Hematopoietic multipotent progenitor cell treated with erythropoietin and hydrocortisone succinate and interleukin-3 and kit ligand, for 8 days (in vitro differentiated cells): ENCODE measurements at regions not wholly inside any gene's neighbourhood (a gene's known extent, or its start where the extent isn't known, plus 50 kb on each side); places are given as distances from the start of the nearest gene placed in this dataset.
"Not testable (repeated sequence)": the region's sequence is repeated elsewhere in the genome, so short reads cannot be mapped to it uniquely, and the experiment has no call there.

Source experiments
- DNase-seq: peaks from one replicate; pipeline ENCODE4 v3.0.0-alpha.2; 2015

DNA sequence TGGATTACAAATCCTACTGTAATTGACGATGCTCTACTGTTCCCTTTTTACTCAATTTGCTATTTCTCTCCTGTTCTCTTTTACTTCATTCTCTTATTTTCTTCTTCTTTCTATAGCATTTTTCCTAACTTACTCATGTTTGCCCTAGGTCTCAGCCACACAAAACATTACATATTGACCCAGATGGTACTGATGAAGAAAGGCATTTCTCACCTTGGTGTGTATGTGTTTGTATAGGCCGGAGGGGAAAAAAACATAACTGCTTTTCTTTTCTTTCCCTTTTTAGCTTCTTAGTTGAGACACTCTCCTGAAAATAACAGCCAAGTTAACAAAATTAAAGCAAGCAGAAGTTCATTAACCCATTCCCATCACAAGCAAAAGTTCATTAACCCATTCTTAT is 1019.8 kb upstream of the CDH18 start:
- DNase-seq, result no peak

DNA sequence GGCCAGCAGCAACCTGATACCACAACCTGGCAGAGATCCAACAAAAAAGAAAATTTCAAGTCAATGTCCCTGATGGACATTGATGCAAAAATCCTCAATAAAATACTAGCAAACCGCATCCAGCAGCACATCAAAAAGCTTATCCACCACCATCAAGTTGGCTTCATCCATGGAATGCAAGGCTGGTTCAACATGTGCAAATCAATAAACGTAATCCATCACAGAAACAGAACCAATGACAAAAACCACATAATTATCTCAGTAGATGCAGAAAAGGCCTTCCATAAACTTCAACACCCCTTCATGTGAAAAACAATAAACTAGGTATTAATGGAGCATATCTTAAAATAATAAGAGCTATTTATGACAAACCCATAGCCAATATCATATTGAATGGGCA is 1000.9 kb upstream of the CDH18 start:
- DNase-seq, result not testable (repeated sequence)

DNA sequence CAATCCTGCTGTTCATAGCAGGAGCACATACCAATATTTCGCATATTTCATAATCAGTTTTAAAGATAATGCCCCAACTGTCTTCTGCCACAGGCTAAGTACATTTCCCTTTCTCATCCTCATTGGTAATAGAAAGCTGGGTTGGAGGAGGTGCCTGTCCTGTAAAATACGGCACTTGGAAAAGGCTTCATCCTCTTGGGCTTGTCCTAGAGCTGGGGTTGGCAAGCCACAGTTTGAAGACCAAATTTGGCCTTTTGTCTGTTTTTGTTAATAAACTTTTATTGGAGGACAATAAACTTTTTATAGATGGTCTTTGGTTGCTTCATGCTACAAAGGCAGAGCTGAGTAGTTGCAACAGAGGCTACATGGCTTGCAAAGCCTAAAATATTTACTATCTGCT is 997.8 kb upstream of the CDH18 start:
- DNase-seq, result no peak

DNA sequence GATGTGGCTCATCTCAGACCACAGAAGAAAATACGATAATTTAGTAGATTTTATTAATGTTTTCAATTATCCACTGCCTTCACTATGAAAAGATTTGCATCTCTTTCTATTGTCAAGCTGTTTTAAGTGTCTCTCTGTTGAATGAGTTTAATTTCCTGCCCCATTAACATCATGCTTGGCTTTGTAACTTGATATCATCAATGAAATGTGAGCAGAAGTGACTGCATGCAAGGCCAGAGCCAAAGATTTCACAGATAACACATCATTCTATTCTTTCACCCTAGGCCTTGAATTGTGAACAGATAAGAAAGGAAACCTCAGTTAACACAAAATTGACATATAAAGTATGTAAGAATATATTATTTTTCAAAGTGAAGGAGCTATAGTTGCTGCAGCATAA is 986.4 kb upstream of the CDH18 start:
- DNase-seq, result no peak

DNA sequence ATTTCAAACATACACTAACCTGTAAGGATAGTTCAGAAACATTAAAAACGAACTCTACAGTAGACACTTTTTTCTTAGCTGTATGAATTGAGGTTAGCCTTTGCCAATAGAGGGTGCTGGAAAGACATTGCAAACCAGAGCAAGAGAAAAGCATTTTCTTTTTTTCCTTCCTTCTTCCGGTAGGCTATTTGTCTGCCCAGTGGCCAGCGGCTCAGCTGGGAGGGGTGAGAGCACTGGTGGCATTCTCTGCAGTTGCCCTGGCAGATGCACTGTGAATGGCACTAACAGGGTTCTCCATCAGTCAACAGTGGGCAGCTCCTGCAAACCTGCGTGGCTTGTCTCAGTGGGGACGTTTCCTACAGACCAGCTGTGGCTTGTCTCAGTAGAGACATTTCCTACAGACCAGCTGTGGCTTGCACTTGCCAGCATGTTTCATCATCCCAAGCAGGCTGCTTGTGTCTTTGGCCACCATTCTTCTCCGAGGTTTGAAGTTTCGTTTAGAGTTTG is 984.5 kb upstream of the CDH18 start:
- DNase-seq, result no peak

DNA sequence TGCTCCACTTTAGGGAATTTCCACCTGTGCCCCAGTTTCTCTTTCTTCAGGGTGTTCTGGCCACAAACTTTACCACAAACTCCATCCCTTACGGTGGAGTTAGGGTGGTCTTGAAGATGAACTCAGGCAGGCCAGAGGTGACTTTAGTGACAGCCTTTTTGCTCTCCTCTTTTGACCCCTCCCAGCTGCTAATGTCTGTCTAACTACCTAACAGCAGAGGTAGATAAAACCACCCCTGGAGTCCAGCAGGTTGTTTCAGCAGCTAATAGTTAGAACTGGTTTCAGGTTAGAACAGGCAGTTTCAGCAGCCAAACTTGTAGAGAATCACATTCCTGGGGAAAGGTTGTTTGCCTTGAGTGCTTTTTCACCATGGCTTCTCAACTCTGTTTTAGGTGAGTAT is 971.3 kb upstream of the CDH18 start:
- DNase-seq, result no peak

DNA sequence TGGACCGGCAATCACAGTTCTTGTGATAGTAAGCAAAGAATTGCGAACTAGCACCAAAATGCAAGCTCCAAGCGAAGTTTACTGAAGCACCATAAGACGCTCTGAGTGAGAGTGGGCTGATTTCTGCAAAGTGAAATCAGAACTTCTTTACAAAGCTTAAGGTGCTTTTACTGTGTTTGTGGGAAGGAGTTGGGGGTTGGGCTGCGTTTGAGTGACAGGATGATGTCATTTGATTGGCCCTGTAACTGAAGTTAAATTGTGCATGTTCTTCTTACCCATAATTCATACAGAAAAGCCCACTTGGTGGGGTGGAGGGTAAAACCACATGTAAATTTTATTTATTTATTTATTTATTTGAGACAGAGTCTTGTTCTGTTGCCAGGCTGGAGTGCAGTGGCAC is 970.6 kb upstream of the CDH18 start:
- no peak for DNase-seq

DNA sequence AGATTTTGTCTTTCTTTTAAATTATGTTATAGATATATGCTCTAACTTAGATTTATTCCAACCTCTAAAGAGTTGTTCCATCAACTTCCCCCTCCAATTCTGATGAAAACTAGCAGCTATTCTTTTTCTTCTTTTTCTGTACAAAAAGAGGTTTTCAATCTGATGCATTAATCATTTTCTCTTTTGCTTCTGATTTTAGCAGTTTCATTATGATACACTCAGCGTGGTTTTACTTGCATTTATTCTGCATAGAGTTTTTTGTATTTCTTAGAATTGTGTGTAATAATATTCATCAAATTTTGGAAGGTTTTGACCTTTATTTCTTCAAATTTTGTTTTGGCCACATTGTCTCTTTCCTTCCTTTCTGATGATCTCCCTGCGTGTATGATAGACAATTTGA is 968.1 kb upstream of the CDH18 start:
- no peak for DNase-seq

DNA sequence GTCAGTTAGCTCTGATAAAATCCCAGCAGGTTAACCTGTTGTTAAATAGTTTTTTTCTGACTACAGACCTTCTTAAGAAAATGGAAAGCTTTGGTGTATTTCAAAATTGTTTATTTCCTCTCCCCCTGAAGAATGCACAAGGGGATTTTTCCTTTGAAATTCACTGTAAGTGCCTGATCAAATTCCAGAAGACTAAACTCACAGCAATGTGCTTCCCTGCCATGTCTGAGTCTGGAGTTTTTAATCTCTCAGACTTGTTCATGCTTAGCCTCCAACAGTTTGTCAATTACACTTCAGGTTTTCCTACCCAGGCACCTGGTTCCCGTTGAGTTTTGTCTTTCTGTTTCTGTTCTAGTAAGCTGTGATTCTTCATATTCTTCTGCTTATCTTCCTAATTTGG is 961.6 kb upstream of the CDH18 start:
- no peak for DNase-seq

DNA sequence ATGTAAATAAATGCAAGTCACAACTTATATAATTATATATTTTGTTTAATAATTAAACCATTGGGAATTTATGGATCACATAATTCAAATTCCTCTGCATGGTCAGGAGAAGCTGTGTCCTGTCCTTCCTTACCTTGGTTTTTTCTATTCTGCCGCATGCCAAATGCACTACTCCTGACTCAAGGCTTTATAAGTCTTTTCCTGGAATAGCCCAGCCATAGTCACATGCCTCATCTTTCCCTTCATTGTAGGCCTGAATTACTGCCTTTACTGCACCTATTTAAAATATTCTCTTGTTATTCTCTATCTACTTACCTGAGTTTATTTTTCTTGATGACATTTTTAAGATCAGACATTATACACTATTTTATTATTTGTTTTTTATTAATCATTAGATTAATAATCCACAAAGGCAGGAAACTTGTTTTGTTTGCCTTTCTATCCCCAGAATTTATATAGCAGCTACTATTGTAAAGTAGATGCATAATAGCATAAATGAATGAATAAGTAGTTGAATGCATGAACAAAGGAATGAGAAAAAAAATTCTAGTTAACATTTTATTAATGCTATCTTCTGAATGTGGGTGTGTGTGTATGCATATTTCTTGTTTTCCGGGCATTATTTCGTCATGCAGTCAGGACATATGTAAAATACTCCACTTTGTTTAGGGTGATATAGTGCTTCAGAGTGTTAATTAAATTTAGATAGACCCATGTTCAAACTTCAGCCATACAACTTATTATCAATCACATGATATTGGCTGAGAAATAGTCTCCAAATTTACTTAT is 955.4 kb upstream of the CDH18 start:
- DNase-seq, result not testable (repeated sequence)

DNA sequence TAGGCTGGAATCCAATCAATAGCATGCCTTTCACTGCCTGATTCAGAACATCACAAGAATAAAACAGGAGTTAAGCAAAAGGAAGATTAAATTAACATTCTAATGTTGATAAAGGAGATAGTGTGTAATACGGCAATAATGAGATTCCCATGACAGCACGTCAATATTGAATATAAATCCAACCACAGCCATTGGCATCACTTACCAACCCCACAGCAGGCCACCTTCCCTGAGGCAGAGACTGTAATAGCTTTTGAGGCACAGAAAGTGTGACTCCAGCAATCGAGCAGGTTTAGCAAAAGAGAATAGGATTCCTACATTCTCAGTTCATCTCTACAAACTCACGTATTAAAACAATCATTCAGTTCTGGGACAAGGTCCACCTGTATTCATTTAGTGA is 954.6 kb upstream of the CDH18 start:
- not testable (repeated sequence) for DNase-seq

DNA sequence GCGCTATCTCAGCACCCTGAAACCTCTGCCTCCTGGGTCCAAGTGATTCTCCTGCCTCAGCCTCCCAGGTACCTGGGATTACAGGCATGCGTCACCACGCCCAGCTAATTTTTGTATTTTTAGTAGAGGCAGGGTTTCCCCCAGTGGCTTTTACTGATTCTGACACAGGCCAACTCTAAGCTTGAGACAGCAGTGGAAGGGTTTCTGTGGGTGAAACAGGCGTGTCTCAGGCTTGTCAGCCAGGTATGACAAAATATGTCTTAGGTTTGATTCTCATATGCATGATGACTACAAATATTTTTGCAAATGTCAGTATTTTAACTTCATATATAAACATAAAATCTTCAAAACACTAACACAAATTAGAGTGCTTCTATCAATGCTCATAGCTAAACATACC is 952.8 kb upstream of the CDH18 start:
- DNase-seq, result not testable (repeated sequence)

DNA sequence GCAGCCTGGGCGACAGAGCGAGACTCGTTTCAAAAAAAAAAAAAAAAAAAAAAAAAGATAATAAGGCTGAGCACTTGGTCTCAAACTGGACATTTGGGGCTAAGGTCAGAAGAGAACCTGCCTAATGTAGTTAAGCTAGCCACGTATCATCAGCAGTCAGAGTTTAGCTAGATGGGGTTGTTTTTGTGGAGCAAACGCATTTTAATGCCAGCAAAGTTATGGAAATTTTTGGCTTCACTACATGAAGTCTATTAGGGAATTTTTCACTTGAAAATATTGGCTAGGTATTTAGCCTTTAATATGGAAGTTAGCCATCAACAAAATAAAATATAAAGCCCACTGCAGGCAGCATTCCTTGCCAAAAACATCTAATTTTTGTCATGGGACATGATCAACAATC is 902.9 kb upstream of the CDH18 start:
- DNase-seq, result not testable (repeated sequence)

DNA sequence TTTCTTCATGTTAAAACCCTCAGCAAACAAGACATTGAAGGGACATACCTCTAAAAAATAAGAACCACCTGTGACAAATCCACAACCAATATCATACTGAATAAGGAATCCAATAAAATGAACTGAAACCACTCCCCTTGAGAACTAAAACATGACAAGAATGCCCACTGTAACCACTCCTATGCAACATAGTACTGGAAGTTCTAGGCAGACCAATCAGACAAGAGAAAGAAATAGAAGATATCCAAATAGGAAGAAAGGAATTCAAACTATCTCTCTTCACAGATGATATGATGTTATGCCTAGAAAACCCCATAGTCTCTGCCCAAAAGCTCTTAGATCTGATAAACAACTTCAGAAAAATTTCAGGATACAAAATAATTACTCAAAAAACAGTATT is 887.7 kb upstream of the CDH18 start:
- DNase-seq, result not testable (repeated sequence)

DNA sequence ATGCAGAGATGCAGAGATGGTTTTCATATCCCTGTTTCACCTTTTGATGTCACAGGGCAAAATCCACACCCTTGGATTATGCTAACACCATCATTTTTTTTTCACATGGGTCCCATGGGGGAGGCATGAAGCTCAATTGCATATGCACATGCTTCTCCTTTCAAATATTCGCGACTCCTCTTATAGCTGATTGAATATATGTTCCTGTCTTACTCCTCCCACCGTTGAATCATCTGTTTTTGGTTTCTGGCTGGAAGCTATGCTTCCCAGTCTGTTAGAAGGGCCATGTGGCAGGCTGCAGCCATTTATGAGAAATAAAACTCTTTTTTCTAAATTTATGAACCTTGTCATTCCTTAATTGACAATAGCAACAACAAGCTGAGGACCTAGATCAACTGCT is 877.9 kb upstream of the CDH18 start:
- not testable (repeated sequence) for DNase-seq

DNA sequence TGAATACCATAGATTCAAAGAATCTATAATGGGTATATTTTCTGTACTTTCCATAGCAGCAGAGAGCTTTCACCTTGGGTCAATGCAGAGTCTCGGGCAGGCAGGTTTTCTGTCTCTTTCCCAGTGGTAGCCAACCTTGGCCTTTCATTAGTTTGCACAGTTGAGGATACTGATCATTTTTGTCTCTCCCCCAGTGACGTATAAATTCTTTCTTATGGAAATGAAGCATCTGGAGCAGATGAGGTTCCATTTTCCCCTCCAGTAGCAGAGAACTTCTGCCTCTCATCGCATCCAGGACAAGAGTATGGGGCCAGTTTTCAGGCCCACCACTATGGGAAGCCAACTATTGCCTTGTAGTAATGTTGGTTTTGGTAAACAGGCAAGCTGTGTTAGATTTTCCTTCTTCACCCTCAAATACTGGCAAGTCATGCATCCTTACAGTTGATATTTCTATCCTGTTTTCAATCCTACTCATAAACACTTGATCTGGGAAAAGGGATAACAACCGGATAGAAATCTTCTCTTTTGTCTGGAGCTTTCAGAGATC is 845.2 kb upstream of the CDH18 start:
- DNase-seq, result no peak

DNA sequence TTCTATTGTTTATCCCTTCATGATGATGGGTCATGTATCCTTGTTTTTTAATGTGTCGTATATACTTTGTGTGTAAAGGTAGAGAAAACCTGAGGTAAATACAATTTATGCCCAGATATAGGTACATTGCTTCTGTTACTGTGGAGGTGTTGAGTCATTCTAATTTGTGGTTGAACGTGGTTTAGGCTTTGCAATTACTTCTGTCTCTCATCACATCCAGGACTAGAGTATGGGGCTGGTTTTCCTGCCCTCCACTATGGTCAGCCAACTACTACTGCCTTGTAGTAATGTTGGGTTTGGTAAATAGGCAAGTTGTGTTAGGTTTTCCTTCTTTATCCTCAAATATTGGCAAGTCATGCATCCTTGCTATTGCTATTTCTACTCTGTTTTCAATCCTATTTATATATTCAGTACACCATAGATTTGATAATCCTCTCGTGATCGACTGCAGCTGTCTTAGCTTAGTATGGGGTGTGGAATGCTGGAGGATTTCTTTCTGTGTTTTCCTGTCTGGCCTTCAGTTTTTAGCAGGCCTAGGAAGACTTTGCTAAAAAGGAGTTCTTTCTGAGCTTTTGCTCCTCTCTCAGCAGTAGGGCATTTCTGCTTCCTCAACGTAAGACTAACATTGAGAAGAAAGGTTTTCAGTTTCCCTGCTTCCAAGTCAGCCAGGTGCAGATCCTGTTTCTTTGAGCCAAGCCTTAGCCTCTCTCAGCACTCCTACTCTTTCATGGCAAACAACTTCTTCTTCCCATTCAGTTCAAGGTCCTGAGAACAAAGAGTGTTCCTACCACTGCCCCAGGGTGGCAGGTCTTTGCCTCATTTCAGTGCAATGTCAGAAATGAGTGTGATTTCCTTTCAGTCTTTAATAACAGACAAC is 844.4 kb upstream of the CDH18 start:
- DNase-seq, result no peak

DNA sequence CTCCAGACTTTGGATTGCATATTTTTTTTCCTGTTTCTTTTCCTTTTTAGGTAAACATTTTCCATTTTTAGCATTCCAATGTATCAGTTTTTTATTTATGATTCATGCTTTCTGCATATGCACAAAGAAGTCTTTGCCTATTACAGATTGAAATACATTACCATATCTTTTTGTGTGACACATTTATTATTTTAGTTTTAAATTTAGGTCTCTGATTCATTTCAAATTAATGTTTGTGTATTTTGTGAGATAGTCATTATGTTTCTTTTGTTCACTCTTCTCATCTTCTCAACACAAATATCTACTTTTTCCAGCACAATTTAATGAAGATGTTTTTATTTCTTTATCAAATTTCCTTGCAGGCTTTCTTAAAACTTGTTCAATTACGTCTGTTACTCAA is 838.0 kb upstream of the CDH18 start:
- DNase-seq, result not testable (repeated sequence)

DNA sequence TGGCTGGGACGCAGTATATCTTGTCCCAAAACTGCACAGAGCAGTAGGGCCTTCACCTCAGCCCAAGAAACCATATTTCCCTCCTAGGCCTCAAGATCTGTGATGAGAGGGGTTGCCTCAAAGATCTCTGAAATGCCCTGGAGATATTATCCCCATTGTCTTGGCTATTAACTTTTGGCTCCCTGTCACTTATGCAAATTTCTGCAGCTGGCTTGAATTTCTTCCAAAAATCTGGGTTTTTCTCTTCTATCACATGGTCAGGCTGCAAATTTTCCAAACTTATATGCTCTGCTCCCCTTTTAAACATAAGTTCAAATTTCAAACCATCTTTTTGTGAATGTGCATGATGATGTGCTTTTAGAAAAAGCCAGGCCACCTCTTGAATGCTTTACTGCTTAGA is 809.2 kb upstream of the CDH18 start:
- DNase-seq, result not testable (repeated sequence)

DNA sequence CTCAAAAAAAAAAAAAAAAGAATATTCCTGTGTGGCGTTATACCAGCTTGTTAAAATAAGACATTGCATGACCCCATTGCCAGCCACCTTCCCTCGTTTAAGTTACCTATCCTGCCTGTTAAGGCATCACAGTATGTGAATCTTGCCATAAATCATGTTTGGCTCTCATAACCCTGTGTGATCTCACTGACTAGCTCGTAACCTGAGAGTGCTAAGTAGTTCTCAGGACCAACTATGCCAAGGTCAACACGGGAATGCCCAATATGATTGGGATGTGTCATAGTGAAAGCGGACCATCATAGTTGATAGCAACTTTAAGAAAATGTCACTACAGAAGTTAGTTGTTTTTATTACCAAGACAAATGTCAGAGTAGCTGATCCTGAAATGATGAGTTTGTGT is 796.8 kb upstream of the CDH18 start:
- DNase-seq, result not testable (repeated sequence)

DNA sequence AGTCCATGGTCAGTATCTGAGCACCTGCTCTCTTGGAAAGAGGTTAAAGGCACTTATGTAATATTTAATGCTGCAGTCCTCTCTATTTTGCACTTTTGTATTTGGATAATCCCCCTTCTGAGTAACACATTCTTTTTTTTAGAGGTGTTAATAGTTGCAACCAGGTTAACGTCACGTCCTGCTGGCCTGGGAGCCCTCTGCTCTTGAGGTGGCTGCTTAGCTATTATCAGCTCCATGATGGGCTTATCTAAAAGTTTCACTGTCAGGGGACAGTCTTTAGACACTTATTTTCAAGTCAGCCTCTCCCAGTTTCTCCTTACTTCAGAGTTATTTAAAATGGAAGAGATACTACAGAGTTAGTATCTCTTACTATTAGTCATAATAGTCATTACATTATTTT is 795.5 kb upstream of the CDH18 start:
- not testable (repeated sequence) for DNase-seq

DNA sequence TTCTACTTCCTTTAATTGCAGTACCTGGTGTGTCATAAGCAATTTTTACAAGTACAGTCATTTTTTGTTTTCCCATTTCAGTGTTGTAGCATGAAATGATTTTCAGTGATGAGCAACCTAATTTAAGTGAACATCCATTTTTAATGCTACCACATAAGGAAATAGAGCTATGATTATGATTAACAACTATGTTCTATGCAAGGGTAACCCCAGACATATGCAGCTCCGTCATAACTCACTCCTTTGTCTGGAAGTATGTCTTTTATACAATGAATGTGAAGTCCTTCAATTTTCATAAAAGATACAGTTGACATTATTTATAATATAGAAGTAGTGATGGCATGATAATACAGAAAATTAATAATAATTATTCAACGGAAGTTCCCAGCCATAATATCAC is 783.3 kb upstream of the CDH18 start:
- DNase-seq, result not testable (repeated sequence)

DNA sequence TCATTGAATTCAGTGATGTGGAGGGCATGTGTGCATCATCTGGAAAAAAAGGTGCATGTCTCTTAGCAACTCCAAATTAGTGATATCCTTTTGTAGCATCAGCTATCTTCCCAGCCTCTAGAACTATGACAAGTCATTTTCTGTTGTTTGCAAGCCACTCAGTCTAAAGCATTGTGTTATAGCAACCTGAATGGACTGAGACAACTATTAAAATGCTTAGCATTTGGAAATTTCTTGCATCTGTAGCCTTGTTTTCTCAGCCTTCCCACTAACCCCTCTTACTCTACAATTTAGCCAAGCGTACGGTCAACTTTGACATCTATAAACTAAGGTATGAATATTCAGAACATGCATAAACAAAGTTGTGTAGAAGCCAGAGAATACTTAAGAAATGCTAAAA is 777.1 kb upstream of the CDH18 start:
- not testable (repeated sequence) for DNase-seq

DNA sequence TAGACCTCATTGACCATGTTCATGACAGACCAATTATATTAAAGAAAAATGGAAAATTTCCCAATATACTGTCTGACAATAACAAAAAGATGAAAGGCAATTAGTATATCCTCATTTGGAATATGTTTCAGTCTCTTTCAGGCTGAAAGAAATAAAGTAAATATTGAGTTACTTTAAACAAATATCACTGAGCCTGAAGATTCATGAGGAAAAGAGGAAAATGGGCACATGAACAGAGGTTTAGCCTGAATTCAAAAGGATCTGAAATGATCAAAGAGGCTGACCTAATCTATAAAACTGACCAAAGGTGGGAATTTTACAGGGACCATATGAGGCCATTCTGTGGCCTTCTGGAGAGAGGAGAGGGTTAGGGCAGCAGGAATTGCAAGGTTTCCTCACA is 771.5 kb upstream of the CDH18 start:
- DNase-seq, result not testable (repeated sequence)
